ENCODE measurements at regions not wholly inside any gene's neighbourhood (a gene's known extent, or its start where the extent isn't known, plus 50 kb on each side); places are given as distances from the start of the nearest gene placed in this dataset.

- TF ChIP-seq CTCF (IDR thresholded peaks at IDR 0.05) (no peak), EP300 (IDR thresholded peaks at IDR 0.05) (no peak), POLR2A (IDR thresholded peaks at IDR 0.05) (no peak), POLR2AphosphoS5 (IDR thresholded peaks at IDR 0.05) (no peak)
- H3K4me1 ChIP-seq, result peaks cover 0 to 9% (median 0%) of the 10 kb centered on the region in 4 donors
- H3K4me3 ChIP-seq, result no peak overlapping the region
- intact Hi-C loops (cut with DNase I; ENCODE audit: low total_unique reads), result no loop called here
- DNase-seq, result no peak
- 42 to 53% (median 48%) methylated on average over 2 of the region's 2 CpGs for WGBS, 5 donors
- no peaks in the 10 kb centered on the region for H3K27me3 ChIP-seq
- H3K9me3 ChIP-seq, result no peaks in the 10 kb centered on the region
- no peak overlapping the region for H3K27ac ChIP-seq
- H3K36me3 ChIP-seq, result no peaks in the 10 kb centered on the region
Observed at GRCh38 chr6:135586388-135586787, 88.8 kb upstream of the AHI1 start.

- WGBS, 5 donors, result 45 to 61% (median 54%) methylated on average over 4 of the region's 4 CpGs
- Histone ChIP-seq H3K27ac (no peak overlapping the region), H3K9me3 (no peaks in the 10 kb centered on the region), H3K4me3 (no peak overlapping the region), H3K27me3 (no peaks in the 10 kb centered on the region), H3K36me3 (no peaks in the 10 kb centered on the region), H3K4me1 (peaks cover 0 to 9% (median 0%) of the 10 kb centered on the region in 4 donors)
- intact Hi-C loops (cut with DNase I; ENCODE audit: low total_unique reads), result no loop called here
- TF ChIP-seq POLR2AphosphoS5 (IDR thresholded peaks at IDR 0.05) (no peak), EP300 (IDR thresholded peaks at IDR 0.05) (no peak), POLR2A (IDR thresholded peaks at IDR 0.05) (no peak), CTCF (IDR thresholded peaks at IDR 0.05) (no peak)
- DNase-seq, result peak in 1 of 2 donors; percentile 31
Observed at GRCh38 chr6:135586844-135587243, 89.3 kb upstream of the AHI1 start.

- 78 to 92% (median 89%) methylated on average over 1 of the region's 1 CpG for WGBS, 5 donors
Observed at GRCh38 chr6:135592276-135592675, 94.7 kb upstream of the AHI1 start.

GRCh38 chr6:135594000-135594399, 96.5 kb upstream of the AHI1 start:
- Histone ChIP-seq H3K4me3 (no peak overlapping the region), H3K27me3 (no peaks in the 10 kb centered on the region), H3K4me1 (no peaks in the 10 kb centered on the region), H3K36me3 (no peaks in the 10 kb centered on the region), H3K9me3 (peaks cover 0 to 3% (median 0%) of the 10 kb centered on the region in 4 donors), H3K27ac (no peak overlapping the region)
- no peak for DNase-seq
- intact Hi-C loops (cut with DNase I; ENCODE audit: low total_unique reads), result no loop called here
- 87 to 100% (median 96%) methylated on average over 1 of the region's 1 CpG for WGBS, 5 donors
- TF ChIP-seq CTCF (IDR thresholded peaks at IDR 0.05) (no peak), POLR2A (IDR thresholded peaks at IDR 0.05) (no peak), POLR2AphosphoS5 (IDR thresholded peaks at IDR 0.05) (no peak), EP300 (IDR thresholded peaks at IDR 0.05) (no peak)

More at GRCh38 chr6:135592276-135592675, 94.7 kb upstream of the AHI1 start:
- no peak overlapping the region for H3K27ac ChIP-seq
- H3K27me3 ChIP-seq, result no peaks in the 10 kb centered on the region
- no peak overlapping the region for H3K4me3 ChIP-seq
- no peaks in the 10 kb centered on the region for H3K4me1 ChIP-seq
- no peaks in the 10 kb centered on the region for H3K36me3 ChIP-seq
- intact Hi-C loops (cut with DNase I; ENCODE audit: low total_unique reads), result no loop called here
- no peak for DNase-seq
- TF ChIP-seq CTCF (IDR thresholded peaks at IDR 0.05), result no peak
- H3K9me3 ChIP-seq, result no peaks in the 10 kb centered on the region
